DOHH2 (cell line): ENCODE measurements at regions not wholly inside any gene's neighbourhood (a gene's known extent, or its start where the extent isn't known, plus 50 kb on each side); places are given as distances from the start of the nearest gene placed in this dataset.

Experiments used
- H3F3A ChIP-seq: fragments of 200-600 bp; sonication (generic), shearing (Covaris generic); 2 replicates; pipeline ENCODE4 v1.6.0; 2016; ENCODE audit warnings: antibody characterized with exemption, mild to moderate bottlenecking; ENCODE audit not compliant: control insufficient read depth, insufficient read depth
- H3K27ac ChIP-seq: fragments of 200-600 bp; sonication (generic); 2 replicates; pipeline ENCODE4 v1.5.1; 2014; ENCODE audit warnings: low read depth, mild to moderate bottlenecking, low read length, moderate library complexity
- H3K27me3 ChIP-seq: fragments of 200-600 bp; sonication (generic); 2 replicates; pipeline ENCODE4 v1.6.1; 2014; ENCODE audit warnings: mild to moderate bottlenecking, low read length, mixed read lengths; ENCODE audit not compliant: control insufficient read depth
- H3K36me3 ChIP-seq: fragments of 200-600 bp; sonication (generic); 2 replicates; pipeline ENCODE4 v1.6.1; 2014; ENCODE audit warnings: mild to moderate bottlenecking, low read length, moderate library complexity, mixed read lengths; ENCODE audit not compliant: control insufficient read depth
- H3K4me1 ChIP-seq: fragments of 200-600 bp; sonication (generic); 2 replicates; pipeline ENCODE4 v1.6.1; 2014; ENCODE audit warnings: mild to moderate bottlenecking, low read length, mixed read lengths; ENCODE audit not compliant: control insufficient read depth
- H3K4me2 ChIP-seq: fragments of 200-600 bp; sonication (generic); 2 replicates; pipeline ENCODE4 v1.6.0; 2014; ENCODE audit warnings: mild to moderate bottlenecking, low read length, moderate library complexity
- H3K4me3 ChIP-seq: fragments of 200-600 bp; sonication (generic); 2 replicates; pipeline ENCODE4 v1.5.1; 2014; ENCODE audit warnings: mild to moderate bottlenecking, low read length, mixed read lengths
- H3K79me2 ChIP-seq: fragments of 200-600 bp; sonication (generic); 2 replicates; pipeline ENCODE4 v1.6.1; 2014; ENCODE audit warnings: mild to moderate bottlenecking, low read length, mixed read lengths; ENCODE audit not compliant: control insufficient read depth
- H3K9me2 ChIP-seq: fragments of 200-600 bp; sonication (generic); replicated peaks from 2 replicates; pipeline ENCODE4 v1.6.1; 2014; ENCODE audit warnings: mild to moderate bottlenecking, low read length, mixed read lengths; ENCODE audit not compliant: control insufficient read depth
- H3K9me3 ChIP-seq: fragments of 200-600 bp; sonication (generic); 2 replicates; pipeline ENCODE4 v1.6.1; 2014; ENCODE audit warnings: antibody characterized with exemption, low read length, mixed read lengths; ENCODE audit not compliant: control insufficient read depth, insufficient read depth
- H4K20me1 ChIP-seq: fragments of 200-600 bp; sonication (generic); 2 replicates; pipeline ENCODE4 v1.6.0; 2014; ENCODE audit warnings: low read depth, mild to moderate bottlenecking, antibody characterized with exemption, low read length, moderate library complexity; ENCODE audit not compliant: control insufficient read depth, insufficient read depth
- CTCF ChIP-seq: fragments of 200-600 bp; sonication (generic); IDR thresholded peaks from one replicate; pipeline ENCODE4 v1.5.1; 2014; ENCODE audit warnings: antibody characterized with exemption, mild to moderate bottlenecking, low read depth, low read length; ENCODE audit not compliant: poor library complexity, severe bottlenecking
- EZH2phosphoT487 ChIP-seq: fragments of 200-600 bp; sonication (generic); IDR thresholded peaks from 2 replicates; pipeline ENCODE4 v1.6.1; 2017; ENCODE audit warnings: borderline replicate concordance, mild to moderate bottlenecking, antibody characterized with exemption, low read length, moderate library complexity, mixed read lengths

GRCh38 chr5:89676634-89677033 lies 732.9 kb downstream of the CETN3 start:
- Histone ChIP-seq H4K20me1 (no peaks in the 10 kb centered on the region), H3K4me3 (no peak overlapping the region), H3K4me2 (no peak overlapping the region), H3K4me1 (no peaks in the 10 kb centered on the region), H3K9me2 (no peaks in the 10 kb centered on the region), H3K79me2 (no peaks in the 10 kb centered on the region), H3K36me3 (no peaks in the 10 kb centered on the region), H3K9me3 (no peaks in the 10 kb centered on the region), H3F3A (no peaks in the 10 kb centered on the region), H3K27me3 (no peaks in the 10 kb centered on the region), H3K27ac (no peak overlapping the region)
- TF ChIP-seq EZH2phosphoT487 (no peak), CTCF (no peak)

GRCh38 chr5:89673019-89673418 lies 736.5 kb downstream of the CETN3 start:
- Histone ChIP-seq H3K79me2 (no peaks in the 10 kb centered on the region), H3F3A (no peaks in the 10 kb centered on the region), H3K9me2 (no peaks in the 10 kb centered on the region), H3K4me3 (no peak overlapping the region), H3K4me2 (no peak overlapping the region), H3K27ac (no peak overlapping the region), H3K27me3 (no peaks in the 10 kb centered on the region), H3K4me1 (no peaks in the 10 kb centered on the region), H3K9me3 (no peaks in the 10 kb centered on the region), H4K20me1 (no peaks in the 10 kb centered on the region), H3K36me3 (no peaks in the 10 kb centered on the region)
- TF ChIP-seq EZH2phosphoT487 = no peak
- no peak for TF ChIP-seq CTCF

DNA sequence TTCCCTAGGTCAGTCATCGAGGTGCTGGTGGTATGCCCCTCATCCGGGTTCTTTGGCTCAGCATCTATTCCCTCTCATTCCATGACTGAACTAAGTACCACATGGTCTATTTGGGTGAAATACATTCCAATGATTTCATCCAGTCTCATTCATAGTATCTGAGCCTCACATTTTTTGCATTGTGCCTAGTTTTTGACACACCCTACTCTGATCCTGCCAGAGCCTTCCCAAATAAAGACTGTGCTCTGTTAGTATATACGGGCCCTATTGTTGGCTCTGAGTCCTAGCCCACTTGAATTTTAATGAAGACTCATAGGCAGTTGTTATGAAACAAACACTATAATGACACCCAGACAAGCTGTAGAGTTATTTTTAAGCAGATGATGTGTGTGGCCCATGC lies 740.7 kb downstream of the CETN3 start:
- no peaks in the 10 kb centered on the region for H3F3A ChIP-seq
- no peaks in the 10 kb centered on the region for H3K79me2 ChIP-seq
- no peaks in the 10 kb centered on the region for H3K9me3 ChIP-seq
- H3K27ac ChIP-seq = no peak overlapping the region
- H3K27me3 ChIP-seq = no peaks in the 10 kb centered on the region
- no peaks in the 10 kb centered on the region for H4K20me1 ChIP-seq
- TF ChIP-seq EZH2phosphoT487 (no peak), CTCF (no peak)
- H3K4me1 ChIP-seq = no peaks in the 10 kb centered on the region
- H3K4me2 ChIP-seq = no peak overlapping the region
- no peak overlapping the region for H3K4me3 ChIP-seq
- no peaks in the 10 kb centered on the region for H3K36me3 ChIP-seq
- no peaks in the 10 kb centered on the region for H3K9me2 ChIP-seq

DNA sequence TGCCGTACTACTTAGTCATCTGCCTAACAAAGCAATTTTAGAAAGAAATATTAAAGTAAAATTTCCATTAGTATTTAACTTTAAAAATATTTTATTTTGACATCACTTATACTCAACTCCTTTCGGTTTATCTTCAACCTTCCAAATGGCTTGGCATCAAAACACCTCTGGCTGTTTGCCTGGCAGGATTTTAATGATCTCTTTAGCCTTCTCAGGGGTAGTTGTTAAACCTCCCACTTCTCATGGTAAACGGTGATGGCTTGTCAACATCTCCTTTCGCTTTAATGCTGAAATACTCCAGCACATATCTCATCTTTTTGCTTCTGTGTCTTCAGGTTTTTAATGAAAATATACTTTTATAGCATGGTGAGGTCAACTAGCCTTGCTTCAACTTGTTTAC lies 747.1 kb downstream of the CETN3 start:
- H3K4me3 ChIP-seq = no peak overlapping the region
- no peaks in the 10 kb centered on the region for H3K9me3 ChIP-seq
- no peaks in the 10 kb centered on the region for H3F3A ChIP-seq
- no peak for TF ChIP-seq CTCF
- no peak for TF ChIP-seq EZH2phosphoT487
- no peaks in the 10 kb centered on the region for H3K36me3 ChIP-seq
- H4K20me1 ChIP-seq = no peaks in the 10 kb centered on the region
- H3K9me2 ChIP-seq = no peaks in the 10 kb centered on the region
- no peak overlapping the region for H3K27ac ChIP-seq
- H3K4me2 ChIP-seq = no peak overlapping the region
- H3K79me2 ChIP-seq = no peaks in the 10 kb centered on the region
- H3K27me3 ChIP-seq = no peaks in the 10 kb centered on the region
- H3K4me1 ChIP-seq = no peaks in the 10 kb centered on the region
